ENCODE measurements at regions not wholly inside any gene's neighbourhood (a gene's known extent, or its start where the extent isn't known, plus 50 kb on each side); places are given as distances from the start of the nearest gene placed in this dataset.

DNA sequence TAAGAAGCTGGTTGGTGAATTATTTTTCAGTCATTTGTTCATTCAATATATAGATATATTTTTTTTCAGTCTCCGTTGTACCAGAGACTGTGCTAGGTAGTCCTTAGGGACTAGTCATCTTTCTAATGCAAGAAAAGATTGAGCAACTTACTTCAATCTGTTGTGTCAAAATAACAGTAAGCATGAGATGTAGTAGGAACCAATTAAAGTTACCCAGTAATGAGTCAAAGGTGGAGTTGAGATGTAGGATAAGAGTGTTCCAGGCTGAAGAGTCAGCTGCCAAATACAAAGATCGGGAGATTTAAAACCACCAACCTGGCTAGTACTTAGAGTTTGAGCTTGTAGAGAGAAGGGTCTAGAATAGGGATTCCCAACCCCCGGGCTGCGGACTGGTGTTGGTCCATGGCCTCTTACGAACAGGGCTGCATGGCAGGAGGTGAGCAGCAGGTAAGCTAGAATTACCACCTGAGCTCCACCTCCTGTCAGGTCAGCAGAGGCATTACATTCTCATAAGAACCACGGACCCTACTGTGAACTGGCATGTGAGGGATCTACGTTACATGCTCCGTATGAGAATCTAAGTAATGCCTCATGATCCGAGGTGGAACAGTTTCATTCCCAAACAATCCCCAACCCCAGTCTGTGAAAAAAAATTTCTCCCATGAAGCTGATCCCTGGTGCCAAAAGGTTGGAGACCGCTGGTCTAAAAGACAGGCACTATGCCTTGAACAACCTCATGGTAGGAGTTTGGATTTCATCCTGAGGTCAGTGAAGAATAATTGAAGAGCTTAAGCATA lies 1241.5 kb upstream of the WWC1 start:
- Histone ChIP-seq H3K9ac (ENCODE audit: low read depth in 1 of 2, low read length in 2 of 2) (no peak overlapping the region), H3K27ac (ENCODE audit: low read depth in 2 of 2, low read length in 2 of 2) (no peak overlapping the region), H3K36me3 (ENCODE audit: control insufficient read depth in 2 of 2, insufficient read depth in 2 of 2, low read length in 2 of 2) (no peaks in the 10 kb centered on the region), H3K4me1 (ENCODE audit: control insufficient read depth in 2 of 2, insufficient read depth in 2 of 2, low read length in 2 of 2) (no peaks in the 10 kb centered on the region), H3K27me3 (ENCODE audit: control insufficient read depth in 2 of 2, insufficient read depth in 2 of 2, low read length in 2 of 2) (no peaks in the 10 kb centered on the region), H3K9me3 (ENCODE audit: control insufficient read depth in 2 of 2, low read length in 2 of 2) (no peaks in the 10 kb centered on the region), H3K4me3 (ENCODE audit: low read length in 2 of 2) (no peak overlapping the region)

DNA sequence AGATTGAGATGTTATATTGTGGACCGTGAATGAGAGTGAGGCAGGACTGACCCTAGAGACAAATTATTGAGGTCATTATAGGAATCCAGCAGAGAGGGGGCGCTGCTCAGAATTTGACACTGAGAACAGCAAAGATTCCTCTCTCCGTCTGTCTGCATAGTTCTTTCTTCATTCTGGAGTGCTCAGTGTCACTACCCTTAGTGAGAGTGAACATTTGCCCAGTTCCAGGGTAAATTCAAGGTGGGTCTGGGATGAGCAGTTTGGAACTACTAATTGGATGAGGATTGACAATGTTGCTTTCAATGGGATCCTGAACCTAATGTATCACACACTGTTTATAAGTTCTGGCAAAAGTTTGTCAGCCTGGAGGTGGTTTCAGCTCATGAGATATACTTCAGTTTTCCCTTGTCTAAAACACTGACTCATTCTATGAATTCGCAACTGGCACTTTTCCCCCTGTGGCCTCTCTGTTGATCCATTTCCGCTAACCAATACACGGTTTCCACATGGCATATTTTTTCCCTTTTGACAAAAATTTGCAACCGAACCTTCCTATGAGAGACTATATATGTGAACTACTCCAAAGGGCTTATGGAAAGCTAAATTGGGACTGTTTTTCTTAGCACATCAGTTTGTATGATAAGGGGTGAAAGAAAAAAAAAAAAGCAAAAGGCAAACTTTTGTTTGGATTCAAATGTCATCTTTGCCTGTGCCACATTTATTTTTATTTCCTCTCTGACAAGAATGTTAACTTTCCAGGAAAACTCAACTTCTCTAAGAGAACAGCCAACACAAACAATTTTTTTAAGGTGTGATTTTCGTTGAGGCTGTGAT lies 1240.7 kb upstream of the WWC1 start:
- no peaks in the 10 kb centered on the region for H3K27me3 ChIP-seq (ENCODE audit: control insufficient read depth in 2 of 2, insufficient read depth in 2 of 2, low read length in 2 of 2)
- H3K27ac ChIP-seq (ENCODE audit: low read depth in 2 of 2, low read length in 2 of 2) = no peak overlapping the region
- H3K36me3 ChIP-seq (ENCODE audit: control insufficient read depth in 2 of 2, insufficient read depth in 2 of 2, low read length in 2 of 2) = no peaks in the 10 kb centered on the region
- no peaks in the 10 kb centered on the region for H3K9me3 ChIP-seq (ENCODE audit: control insufficient read depth in 2 of 2, low read length in 2 of 2)
- H3K4me3 ChIP-seq (ENCODE audit: low read length in 2 of 2) = no peak overlapping the region
- H3K4me1 ChIP-seq (ENCODE audit: control insufficient read depth in 2 of 2, insufficient read depth in 2 of 2, low read length in 2 of 2) = no peaks in the 10 kb centered on the region
- no peak overlapping the region for H3K9ac ChIP-seq (ENCODE audit: low read depth in 1 of 2, low read length in 2 of 2)

DNA sequence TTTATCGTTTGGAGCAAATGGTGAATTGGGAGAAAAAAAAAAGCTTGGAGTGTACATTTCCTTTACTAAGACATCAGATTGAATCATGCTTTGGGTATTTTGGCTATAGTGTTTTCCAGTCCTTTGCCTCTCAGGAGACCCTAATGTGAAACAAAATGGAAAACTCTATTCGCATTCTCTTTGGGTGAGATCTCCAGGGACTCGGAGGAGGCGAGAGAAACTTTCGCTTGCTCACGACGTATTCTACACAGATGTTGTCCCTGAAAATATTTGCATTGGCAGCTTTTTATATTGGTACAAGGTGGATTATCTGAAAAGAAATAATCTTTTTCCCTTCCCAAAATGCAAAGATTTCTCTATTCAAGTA lies 1240.1 kb upstream of the WWC1 start:
- Histone ChIP-seq H3K27ac (ENCODE audit: low read depth in 2 of 2, low read length in 2 of 2) (no peak overlapping the region), H3K4me1 (ENCODE audit: control insufficient read depth in 2 of 2, insufficient read depth in 2 of 2, low read length in 2 of 2) (no peaks in the 10 kb centered on the region), H3K9me3 (ENCODE audit: control insufficient read depth in 2 of 2, low read length in 2 of 2) (no peaks in the 10 kb centered on the region), H3K9ac (ENCODE audit: low read depth in 1 of 2, low read length in 2 of 2) (no peak overlapping the region), H3K4me3 (ENCODE audit: low read length in 2 of 2) (no peak overlapping the region), H3K36me3 (ENCODE audit: control insufficient read depth in 2 of 2, insufficient read depth in 2 of 2, low read length in 2 of 2) (no peaks in the 10 kb centered on the region), H3K27me3 (ENCODE audit: control insufficient read depth in 2 of 2, insufficient read depth in 2 of 2, low read length in 2 of 2) (no peaks in the 10 kb centered on the region)

DNA sequence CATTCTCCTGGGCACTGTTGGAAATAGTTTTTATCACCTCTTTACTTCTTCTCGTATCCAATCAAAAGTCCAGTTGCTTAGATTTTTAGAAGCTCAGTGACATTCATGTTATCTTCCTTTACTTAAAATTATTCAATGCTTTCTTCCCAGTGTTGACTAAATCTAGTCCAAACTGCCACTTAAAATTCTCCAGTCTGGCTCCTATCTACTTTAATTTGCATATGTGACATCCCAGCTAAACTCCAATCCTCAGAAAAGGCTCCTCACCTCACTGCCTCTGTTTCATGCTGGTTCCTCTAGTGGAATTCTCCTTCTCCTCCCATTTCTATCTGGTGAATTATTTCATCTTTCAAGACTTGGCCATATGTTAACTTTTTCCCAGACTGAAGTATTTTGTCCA lies 1238.7 kb upstream of the WWC1 start:
- Histone ChIP-seq H3K9ac (ENCODE audit: low read depth in 1 of 2, low read length in 2 of 2) (no peak overlapping the region), H3K36me3 (ENCODE audit: control insufficient read depth in 2 of 2, insufficient read depth in 2 of 2, low read length in 2 of 2) (no peaks in the 10 kb centered on the region), H3K4me3 (ENCODE audit: low read length in 2 of 2) (no peak overlapping the region), H3K9me3 (ENCODE audit: control insufficient read depth in 2 of 2, low read length in 2 of 2) (no peaks in the 10 kb centered on the region), H3K4me1 (ENCODE audit: control insufficient read depth in 2 of 2, insufficient read depth in 2 of 2, low read length in 2 of 2) (no peaks in the 10 kb centered on the region), H3K27ac (ENCODE audit: low read depth in 2 of 2, low read length in 2 of 2) (no peak overlapping the region), H3K27me3 (ENCODE audit: control insufficient read depth in 2 of 2, insufficient read depth in 2 of 2, low read length in 2 of 2) (no peaks in the 10 kb centered on the region)

DNA sequence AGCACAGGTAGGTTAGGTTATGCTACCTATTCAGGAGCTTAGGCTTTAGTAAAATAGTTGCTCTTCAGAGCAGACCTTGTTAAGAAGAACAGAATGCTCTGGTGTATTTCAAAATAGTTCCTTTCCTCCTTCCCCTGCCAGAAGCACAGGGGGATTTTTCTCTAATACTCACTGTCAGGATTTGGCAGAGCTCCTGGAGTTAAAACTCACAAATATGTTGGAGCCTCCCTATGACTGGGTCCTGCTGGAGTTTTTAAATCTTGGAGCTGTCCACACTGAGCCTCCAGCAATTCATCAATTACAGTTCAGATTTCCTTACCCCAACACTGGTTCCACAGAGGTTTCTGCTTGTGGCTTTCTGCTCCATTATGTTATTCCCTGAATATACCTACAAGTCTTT lies 1233.8 kb upstream of the WWC1 start:
- no peaks in the 10 kb centered on the region for H3K27me3 ChIP-seq (ENCODE audit: control insufficient read depth in 2 of 2, insufficient read depth in 2 of 2, low read length in 2 of 2)
- H3K9ac ChIP-seq (ENCODE audit: low read depth in 1 of 2, low read length in 2 of 2) = no peak overlapping the region
- no peaks in the 10 kb centered on the region for H3K36me3 ChIP-seq (ENCODE audit: control insufficient read depth in 2 of 2, insufficient read depth in 2 of 2, low read length in 2 of 2)
- H3K27ac ChIP-seq (ENCODE audit: low read depth in 2 of 2, low read length in 2 of 2) = no peak overlapping the region
- H3K4me1 ChIP-seq (ENCODE audit: control insufficient read depth in 2 of 2, insufficient read depth in 2 of 2, low read length in 2 of 2) = no peaks in the 10 kb centered on the region
- H3K9me3 ChIP-seq (ENCODE audit: control insufficient read depth in 2 of 2, low read length in 2 of 2) = no peaks in the 10 kb centered on the region
- no peak overlapping the region for H3K4me3 ChIP-seq (ENCODE audit: low read length in 2 of 2)

DNA sequence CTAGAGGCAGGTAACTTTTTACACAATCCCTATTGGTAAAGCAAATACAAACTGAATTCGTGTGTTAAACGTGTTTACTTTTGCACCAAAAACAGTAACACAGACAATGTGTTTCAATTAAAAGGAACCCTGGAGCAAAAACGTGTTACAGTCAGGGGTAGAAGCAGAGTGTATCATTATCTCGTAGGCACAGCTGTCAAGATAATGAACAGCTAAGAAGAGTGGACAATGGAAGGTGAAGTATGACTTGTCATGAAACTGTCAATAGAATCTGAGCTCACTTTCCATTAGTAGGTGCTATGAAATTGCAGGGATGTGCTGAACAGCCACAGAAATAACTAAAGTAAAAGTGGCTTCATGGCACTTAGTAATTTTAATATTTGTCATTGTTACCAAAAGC lies 1229.8 kb upstream of the WWC1 start:
- H3K4me3 ChIP-seq (ENCODE audit: low read length in 2 of 2) = no peak overlapping the region
- no peaks in the 10 kb centered on the region for H3K36me3 ChIP-seq (ENCODE audit: control insufficient read depth in 2 of 2, insufficient read depth in 2 of 2, low read length in 2 of 2)
- H3K9ac ChIP-seq (ENCODE audit: low read depth in 1 of 2, low read length in 2 of 2) = no peak overlapping the region
- H3K27me3 ChIP-seq (ENCODE audit: control insufficient read depth in 2 of 2, insufficient read depth in 2 of 2, low read length in 2 of 2) = no peaks in the 10 kb centered on the region
- H3K4me1 ChIP-seq (ENCODE audit: control insufficient read depth in 2 of 2, insufficient read depth in 2 of 2, low read length in 2 of 2) = no peaks in the 10 kb centered on the region
- H3K9me3 ChIP-seq (ENCODE audit: control insufficient read depth in 2 of 2, low read length in 2 of 2) = no peaks in the 10 kb centered on the region
- H3K27ac ChIP-seq (ENCODE audit: low read depth in 2 of 2, low read length in 2 of 2) = no peak overlapping the region

DNA sequence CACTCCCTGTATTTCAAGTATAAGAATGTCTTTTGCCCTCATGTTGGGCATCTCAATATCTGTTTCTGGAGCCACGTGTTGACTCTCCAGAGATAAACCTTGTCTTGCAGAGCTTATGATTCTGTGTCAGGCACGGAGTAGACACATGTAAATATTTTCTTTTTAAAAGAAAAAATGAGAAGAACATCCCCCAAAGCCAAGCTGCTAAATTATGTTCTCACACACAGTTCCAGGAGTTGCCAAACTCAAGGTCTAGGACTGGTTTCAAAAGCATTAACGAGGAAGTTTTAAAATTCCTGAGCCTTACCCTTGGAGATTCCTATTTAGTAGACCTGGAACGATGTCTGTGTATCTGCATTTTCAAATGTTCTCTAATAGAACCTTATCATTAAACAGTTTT lies 1228.3 kb upstream of the WWC1 start:
- H3K27me3 ChIP-seq (ENCODE audit: control insufficient read depth in 2 of 2, insufficient read depth in 2 of 2, low read length in 2 of 2) = no peaks in the 10 kb centered on the region
- no peak overlapping the region for H3K4me3 ChIP-seq (ENCODE audit: low read length in 2 of 2)
- H3K4me1 ChIP-seq (ENCODE audit: control insufficient read depth in 2 of 2, insufficient read depth in 2 of 2, low read length in 2 of 2) = no peaks in the 10 kb centered on the region
- H3K36me3 ChIP-seq (ENCODE audit: control insufficient read depth in 2 of 2, insufficient read depth in 2 of 2, low read length in 2 of 2) = no peaks in the 10 kb centered on the region
- H3K9me3 ChIP-seq (ENCODE audit: control insufficient read depth in 2 of 2, low read length in 2 of 2) = no peaks in the 10 kb centered on the region
- no peak overlapping the region for H3K9ac ChIP-seq (ENCODE audit: low read depth in 1 of 2, low read length in 2 of 2)
- no peak overlapping the region for H3K27ac ChIP-seq (ENCODE audit: low read depth in 2 of 2, low read length in 2 of 2)

DNA sequence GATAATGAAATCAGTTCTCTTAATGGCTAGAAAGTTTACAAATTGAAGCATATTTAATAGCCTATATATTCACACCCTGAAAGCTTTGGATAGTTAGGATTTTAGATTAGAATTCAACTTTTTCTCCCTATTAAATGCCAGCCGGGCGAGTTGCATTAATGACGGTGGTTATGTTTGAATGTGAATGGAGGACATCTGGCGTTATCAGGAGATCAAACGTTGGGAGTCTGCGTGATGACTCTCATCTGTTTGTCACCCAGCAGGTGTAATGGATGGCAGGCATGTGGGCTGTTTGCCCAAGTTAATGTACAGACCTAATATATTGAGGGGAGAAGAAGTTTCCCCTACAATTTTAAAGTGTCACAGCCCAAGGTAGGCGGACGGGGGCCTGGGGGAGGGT lies 1227.7 kb upstream of the WWC1 start:
- no peaks in the 10 kb centered on the region for H3K36me3 ChIP-seq (ENCODE audit: control insufficient read depth in 2 of 2, insufficient read depth in 2 of 2, low read length in 2 of 2)
- no peak overlapping the region for H3K4me3 ChIP-seq (ENCODE audit: low read length in 2 of 2)
- H3K9ac ChIP-seq (ENCODE audit: low read depth in 1 of 2, low read length in 2 of 2) = no peak overlapping the region
- no peaks in the 10 kb centered on the region for H3K9me3 ChIP-seq (ENCODE audit: control insufficient read depth in 2 of 2, low read length in 2 of 2)
- no peak overlapping the region for H3K27ac ChIP-seq (ENCODE audit: low read depth in 2 of 2, low read length in 2 of 2)
- H3K4me1 ChIP-seq (ENCODE audit: control insufficient read depth in 2 of 2, insufficient read depth in 2 of 2, low read length in 2 of 2) = no peaks in the 10 kb centered on the region
- H3K27me3 ChIP-seq (ENCODE audit: control insufficient read depth in 2 of 2, insufficient read depth in 2 of 2, low read length in 2 of 2) = no peaks in the 10 kb centered on the region

DNA sequence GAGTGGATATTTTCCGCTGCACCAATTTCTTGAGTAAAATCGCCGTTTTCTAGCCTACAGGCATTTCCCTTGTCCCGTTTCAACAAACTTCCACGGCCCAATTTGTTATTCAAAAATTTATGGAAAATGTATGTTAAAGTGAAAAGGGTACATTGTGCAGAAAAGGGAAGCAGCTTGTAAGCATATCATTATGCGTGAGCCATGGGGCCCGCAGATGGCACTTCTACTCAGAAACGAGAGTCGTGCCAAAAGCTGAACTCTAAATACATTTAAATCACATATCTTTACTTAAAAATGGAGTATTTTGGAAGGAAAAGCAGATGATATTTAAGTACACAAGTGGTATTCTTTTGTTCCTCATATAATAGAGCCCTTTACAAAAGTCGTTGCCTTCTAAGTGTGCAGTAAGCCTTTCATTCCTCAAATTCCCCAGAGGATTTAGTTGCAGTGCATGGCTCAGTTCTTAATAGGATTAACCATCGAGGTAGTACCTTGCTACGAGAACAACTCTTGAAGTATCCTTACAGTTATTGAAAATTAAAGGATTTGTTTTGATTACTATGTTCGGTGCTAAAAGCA lies 1227.2 kb upstream of the WWC1 start:
- no peak overlapping the region for H3K4me3 ChIP-seq (ENCODE audit: low read length in 2 of 2)
- H3K27me3 ChIP-seq (ENCODE audit: control insufficient read depth in 2 of 2, insufficient read depth in 2 of 2, low read length in 2 of 2) = no peaks in the 10 kb centered on the region
- no peak overlapping the region for H3K27ac ChIP-seq (ENCODE audit: low read depth in 2 of 2, low read length in 2 of 2)
- no peaks in the 10 kb centered on the region for H3K36me3 ChIP-seq (ENCODE audit: control insufficient read depth in 2 of 2, insufficient read depth in 2 of 2, low read length in 2 of 2)
- H3K4me1 ChIP-seq (ENCODE audit: control insufficient read depth in 2 of 2, insufficient read depth in 2 of 2, low read length in 2 of 2) = no peaks in the 10 kb centered on the region
- no peaks in the 10 kb centered on the region for H3K9me3 ChIP-seq (ENCODE audit: control insufficient read depth in 2 of 2, low read length in 2 of 2)
- H3K9ac ChIP-seq (ENCODE audit: low read depth in 1 of 2, low read length in 2 of 2) = no peak overlapping the region

DNA sequence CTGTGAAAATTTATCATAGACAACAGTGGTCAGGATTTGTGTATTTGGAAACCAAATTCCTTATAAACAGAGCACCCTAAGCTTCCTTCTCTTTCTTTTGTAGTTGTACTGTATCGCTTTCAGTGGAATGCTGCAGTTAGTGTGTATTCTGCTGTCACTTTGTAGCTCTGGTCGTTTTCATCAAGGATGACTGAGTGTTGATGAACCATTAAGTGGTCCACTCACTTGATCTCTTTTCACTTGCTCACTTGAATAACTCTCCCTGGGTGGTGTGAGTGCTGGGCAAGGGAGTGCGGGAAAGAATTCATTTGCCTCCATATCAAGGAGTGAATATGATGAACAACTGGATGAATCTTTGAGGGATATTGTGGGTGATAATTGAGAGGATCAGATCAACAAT lies 1225.7 kb upstream of the WWC1 start:
- no peak overlapping the region for H3K4me3 ChIP-seq (ENCODE audit: low read length in 2 of 2)
- no peaks in the 10 kb centered on the region for H3K4me1 ChIP-seq (ENCODE audit: control insufficient read depth in 2 of 2, insufficient read depth in 2 of 2, low read length in 2 of 2)
- H3K27me3 ChIP-seq (ENCODE audit: control insufficient read depth in 2 of 2, insufficient read depth in 2 of 2, low read length in 2 of 2) = no peaks in the 10 kb centered on the region
- no peak overlapping the region for H3K27ac ChIP-seq (ENCODE audit: low read depth in 2 of 2, low read length in 2 of 2)
- H3K9me3 ChIP-seq (ENCODE audit: control insufficient read depth in 2 of 2, low read length in 2 of 2) = no peaks in the 10 kb centered on the region
- no peak overlapping the region for H3K9ac ChIP-seq (ENCODE audit: low read depth in 1 of 2, low read length in 2 of 2)
- no peaks in the 10 kb centered on the region for H3K36me3 ChIP-seq (ENCODE audit: control insufficient read depth in 2 of 2, insufficient read depth in 2 of 2, low read length in 2 of 2)

Measured in mucosa of rectum (tissue), 2 donors.